SK-N-MC (cell line): ENCODE measurements at regions not wholly inside any gene's neighbourhood (a gene's known extent, or its start where the extent isn't known, plus 50 kb on each side); places are given as distances from the start of the nearest gene placed in this dataset.
"Not testable (repeated sequence)": the region's sequence is repeated elsewhere in the genome, so short reads cannot be mapped to it uniquely, and the experiment has no call there.

ENCODE experiments used
- DNase-seq: peaks from one replicate; pipeline ENCODE4 v3.0.0-alpha.2; 2011; ENCODE audit warnings: low read depth, low spot score
- H3K27ac ChIP-seq: fragments of 200-600 bp; sonication (generic); 2 replicates; pipeline ENCODE4 v1.5.1; 2016; ENCODE audit warnings: mixed run types
- H3K36me3 ChIP-seq: fragments of 200-600 bp; sonication (generic); 2 replicates; pipeline ENCODE4 v1.6.1; 2017; ENCODE audit warnings: antibody characterized with exemption, low read length, mixed read lengths; ENCODE audit not compliant: insufficient read depth
- H3K4me3 ChIP-seq: fragments of 200-600 bp; sonication (generic); 2 replicates; pipeline ENCODE4 v1.5.1; 2016
- H3K9ac ChIP-seq: fragments of 200-600 bp; sonication (generic); 2 replicates; pipeline ENCODE4 v1.8.0; 2017; ENCODE audit warnings: mixed run types, mixed read lengths; ENCODE audit not compliant: insufficient read length
- H3K9me3 ChIP-seq: fragments of 200-600 bp; sonication (generic); 2 replicates; pipeline ENCODE4 v1.6.1; 2017; ENCODE audit warnings: low read depth, mild to moderate bottlenecking, antibody characterized with exemption, low read length, moderate library complexity, mixed read lengths
- EZH2 ChIP-seq: fragments of 200-600 bp; sonication (generic); IDR thresholded peaks from one replicate; pipeline ENCODE4 v1.6.1; 2017; ENCODE audit warnings: antibody characterized with exemption
- FOXP2 ChIP-seq: optimal IDR thresholded peaks from 2 replicates; pipeline ENCODE3; 2011; ENCODE audit warnings: mild to moderate bottlenecking, moderate library complexity; ENCODE audit not compliant: insufficient read depth; ENCODE audit errors: extremely low read length, control extremely low read depth
- POLR2AphosphoS5 ChIP-seq: IDR thresholded peaks from 2 replicates; pipeline ENCODE4 v1.6.1; 2012; ENCODE audit warnings: mild to moderate bottlenecking, low read depth, low read length, borderline replicate concordance

- TF ChIP-seq POLR2AphosphoS5, result no peak
- TF ChIP-seq FOXP2, result no peak
- no peak for TF ChIP-seq EZH2
- no peak overlapping the region for H3K27ac ChIP-seq
- no peak overlapping the region for H3K9ac ChIP-seq
- no peaks in the 10 kb centered on the region for H3K9me3 ChIP-seq
- DNase-seq, result no peak
- no peak overlapping the region for H3K4me3 ChIP-seq
- H3K36me3 ChIP-seq, result no peaks in the 10 kb centered on the region
Measured at GRCh38 chr20:48034751-48035150, 249.5 kb upstream of the SULF2 start.

- H3K9me3 ChIP-seq, H3K27ac ChIP-seq, DNase-seq, H3K4me3 ChIP-seq, H3K36me3 ChIP-seq, H3K9ac ChIP-seq: not testable (repeated sequence)
Measured at GRCh38 chr20:48033005-48033404, 247.7 kb upstream of the SULF2 start.

- Histone ChIP-seq H3K4me3 (no peak overlapping the region), H3K36me3 (no peaks in the 10 kb centered on the region), H3K9ac (no peak overlapping the region), H3K27ac (no peak overlapping the region), H3K9me3 (no peaks in the 10 kb centered on the region)
- no peak for TF ChIP-seq POLR2AphosphoS5
- no peak for TF ChIP-seq FOXP2
- TF ChIP-seq EZH2, result no peak
- no peak for DNase-seq
Measured at GRCh38 chr20:48031122-48031521, 245.8 kb upstream of the SULF2 start.

GRCh38 chr20:48026981-48027592, 241.8 kb upstream of the SULF2 start:
- H3K4me3 ChIP-seq, result no peak overlapping the region
- H3K9ac ChIP-seq, result no peak overlapping the region
- H3K36me3 ChIP-seq, result no peaks in the 10 kb centered on the region
- TF ChIP-seq FOXP2 (no peak), POLR2AphosphoS5 (no peak), EZH2 (no peak)
- DNase-seq, result no peak
- no peak overlapping the region for H3K27ac ChIP-seq
- no peaks in the 10 kb centered on the region for H3K9me3 ChIP-seq

GRCh38 chr20:48025661-48026060, 240.4 kb upstream of the SULF2 start:
- Histone ChIP-seq H3K4me3 (no peak overlapping the region), H3K27ac (no peak overlapping the region), H3K36me3 (no peaks in the 10 kb centered on the region), H3K9ac (no peak overlapping the region), H3K9me3 (no peaks in the 10 kb centered on the region)
- TF ChIP-seq POLR2AphosphoS5, result no peak
- no peak for TF ChIP-seq EZH2
- no peak for TF ChIP-seq FOXP2
- DNase-seq, result no peak

- DNase-seq, result no peak
- TF ChIP-seq EZH2 (no peak), FOXP2 (no peak), POLR2AphosphoS5 (no peak)
- H3K9me3 ChIP-seq, result no peaks in the 10 kb centered on the region
- no peak overlapping the region for H3K4me3 ChIP-seq
- H3K9ac ChIP-seq, result no peak overlapping the region
- no peak overlapping the region for H3K27ac ChIP-seq
- H3K36me3 ChIP-seq, result no peaks in the 10 kb centered on the region
Measured at GRCh38 chr20:48025051-48025515, 239.8 kb upstream of the SULF2 start.

GRCh38 chr20:48024539-48024938, 239.3 kb upstream of the SULF2 start:
- no peak overlapping the region for H3K27ac ChIP-seq
- H3K4me3 ChIP-seq, result no peak overlapping the region
- H3K9ac ChIP-seq, result no peak overlapping the region
- TF ChIP-seq POLR2AphosphoS5, result no peak
- no peak for TF ChIP-seq FOXP2
- TF ChIP-seq EZH2, result no peak
- DNase-seq, result no peak
- no peaks in the 10 kb centered on the region for H3K9me3 ChIP-seq
- H3K36me3 ChIP-seq, result no peaks in the 10 kb centered on the region

- H3K36me3 ChIP-seq, H3K9me3 ChIP-seq, H3K27ac ChIP-seq, H3K4me3 ChIP-seq, H3K9ac ChIP-seq, DNase-seq: not testable (repeated sequence)
Measured at GRCh38 chr20:48020696-48021095, 235.4 kb upstream of the SULF2 start.

- Histone ChIP-seq H3K9me3 (no peaks in the 10 kb centered on the region), H3K27ac (no peak overlapping the region), H3K4me3 (no peak overlapping the region), H3K36me3 (no peaks in the 10 kb centered on the region), H3K9ac (no peak overlapping the region)
- TF ChIP-seq EZH2 (no peak), FOXP2 (no peak), POLR2AphosphoS5 (no peak)
- DNase-seq, result no peak
Measured at GRCh38 chr20:48019940-48020339, 234.7 kb upstream of the SULF2 start.

GRCh38 chr20:48019496-48019895, 234.2 kb upstream of the SULF2 start:
- H3K4me3 ChIP-seq, result no peak overlapping the region
- no peak overlapping the region for H3K27ac ChIP-seq
- H3K9me3 ChIP-seq, result no peaks in the 10 kb centered on the region
- TF ChIP-seq POLR2AphosphoS5, result no peak
- no peak for DNase-seq
- H3K9ac ChIP-seq, result no peak overlapping the region
- H3K36me3 ChIP-seq, result no peaks in the 10 kb centered on the region

- not testable (repeated sequence) for H3K36me3 ChIP-seq, H3K4me3 ChIP-seq, H3K9me3 ChIP-seq, H3K27ac ChIP-seq, H3K9ac ChIP-seq, DNase-seq
Measured at GRCh38 chr20:48018851-48019250, 233.6 kb upstream of the SULF2 start.
